K562 (cell line): ENCODE measurements at regions not wholly inside any gene's neighbourhood (a gene's known extent, or its start where the extent isn't known, plus 50 kb on each side); places are given as distances from the start of the nearest gene placed in this dataset.

Experiments used
- ATAC-seq: fragments of 200-7000 bp; cut with Tn5 transposase; 3 replicates; pipeline ENCODE4 v1.9.1; 2020; ENCODE audit warnings: moderate library complexity
- BruUV-seq: library from RNA; stranded (reverse); fragments of 400-500 nt; replicated peaks from 2 replicates; lab custom pipeline; 2021; lab: Mats Ljungman, UMichigan
- CTCF ChIA-PET: fragments of 300-600 bp; formaldehyde crosslinking; extraction: SDS; loops from one replicate; lab custom pipeline; 2021; ENCODE audit warnings: low intra/inter-chr PET ratio; lab: Yijun Ruan, JAX
- POLR2A ChIA-PET: fragments of 300-600, 350-650 bp; sonication (Branson Sonifier 250); formaldehyde crosslinking; extraction: SDS; loops from one replicate; lab custom pipeline; 2021; ENCODE audit warnings: antibody characterized with exemption, inconsistent platforms; lab: Yijun Ruan, JAX
- DNase-seq, 4 experiments: peaks; one replicate each; pipeline versions ENCODE4 v3.0.0 to v3.0.0-alpha.2; 2011 to 2018; ENCODE audit warnings: low spot score in 3 of 4, mixed read lengths in 3 of 4; ENCODE audit errors: extremely low read depth in 1 of 4
- FAIRE-seq: peaks from 2 replicates; lab custom pipeline; 2011; peaks lifted over from hg19 to GRCh38; lab: Jason Lieb, UNC
- H2AFZ ChIP-seq: 2 replicates; pipeline ENCODE4 v1.6.0; 2011; ENCODE audit warnings: low read depth, low read length, control low read depth, inconsistent platforms
- H3K27ac ChIP-seq: fragments of 200-600 bp; 3 replicates; pipeline ENCODE4 v1.8.0; 2011; ENCODE audit warnings: low read depth, mild to moderate bottlenecking, control low read depth, inconsistent platforms, low read length, moderate library complexity, mixed read lengths; ENCODE audit errors: extremely low read depth
- H3K27me3 ChIP-seq, 2 experiments: fragments of 300-600 bp in 1 of 2; 2 replicates in 1 of 2; 3 replicates in 1 of 2; pipeline versions ENCODE4 v1.6.0 to v1.8.0; 2011; ENCODE audit warnings: inconsistent platforms in 2 of 2, low read length in 2 of 2, mild to moderate bottlenecking in 1 of 2, mixed read lengths in 1 of 2, moderate library complexity in 1 of 2; ENCODE audit not compliant: control insufficient read depth in 2 of 2, insufficient read depth in 2 of 2
- H3K36me3 ChIP-seq: fragments of 300-600 bp; 3 replicates; pipeline ENCODE4 v1.8.0; 2011; ENCODE audit warnings: mild to moderate bottlenecking, low read length, inconsistent platforms; ENCODE audit not compliant: control insufficient read depth, insufficient read depth
- H3K4me1 ChIP-seq, 2 experiments: fragments of 200-600 bp in 1 of 2; replicated peaks in 1 of 2; 2 replicates in 1 of 2; 3 replicates in 1 of 2; pipeline versions ENCODE4 v1.5.1 to v1.8.0; 2011; ENCODE audit warnings: inconsistent platforms in 2 of 2, low read length in 2 of 2, mild to moderate bottlenecking in 1 of 2, mixed read lengths in 1 of 2, moderate library complexity in 1 of 2; ENCODE audit not compliant: control insufficient read depth in 2 of 2, insufficient read depth in 2 of 2
- H3K4me2 ChIP-seq: 2 replicates; pipeline ENCODE4 v1.6.1; 2011; ENCODE audit warnings: low read length, control low read depth, inconsistent platforms, mixed read lengths; ENCODE audit not compliant: insufficient read depth
- H3K4me3 ChIP-seq: fragments of 200-600 bp; sonication (generic), shearing (Covaris generic); 2 replicates; pipeline ENCODE4 v1.5.1; 2016; ENCODE audit warnings: control low read depth, inconsistent platforms
- H3K79me2 ChIP-seq: fragments of 200-600 bp; 3 replicates; pipeline ENCODE4 v1.8.0; 2011; ENCODE audit warnings: low read length, inconsistent platforms; ENCODE audit not compliant: control insufficient read depth, insufficient read depth
- H3K9ac ChIP-seq, 2 experiments: 2 replicates each; pipeline versions ENCODE4 v1.6.0 to v1.6.1; 2011; ENCODE audit warnings: low read depth in 2 of 2, low read length in 2 of 2, control low read depth in 1 of 2, inconsistent platforms in 1 of 2, mild to moderate bottlenecking in 1 of 2, mixed read lengths in 1 of 2; ENCODE audit not compliant: insufficient read depth in 1 of 2
- H3K9me1 ChIP-seq: one replicate; pipeline ENCODE4 v1.6.0; 2011; ENCODE audit warnings: inconsistent platforms, mild to moderate bottlenecking, low read length, moderate library complexity; ENCODE audit not compliant: control insufficient read depth, insufficient read depth
- H3K9me3 ChIP-seq: replicated peaks from 2 replicates; pipeline ENCODE4 v1.5.1; 2011; ENCODE audit warnings: low read depth, low read length, inconsistent platforms; ENCODE audit not compliant: control insufficient read depth, insufficient read depth
- H4K20me1 ChIP-seq: replicated peaks from 2 replicates; pipeline ENCODE4 v1.6.1; 2011; ENCODE audit warnings: low read length, inconsistent platforms, mixed read lengths; ENCODE audit not compliant: control insufficient read depth, insufficient read depth
- CREB3 ChIP-seq: fragments of 450-650 bp; conservative IDR thresholded peaks from 2 replicates; pipeline ENCODE4 v1.6.1; 2016; ENCODE audit warnings: missing genetic modification characterization, low read depth, mild to moderate bottlenecking, missing compliant biosample characterization, moderate library complexity
- PBX2 ChIP-seq, 2 experiments: IDR thresholded peaks in 1 of 2; conservative IDR thresholded peaks in 1 of 2; 2 replicates each; pipeline ENCODE4 v1.6.1; 2016; ENCODE audit warnings: low read depth in 2 of 2, mild to moderate bottlenecking in 1 of 2, missing compliant biosample characterization in 1 of 2, missing genetic modification characterization in 1 of 2, moderate library complexity in 1 of 2
- PML ChIP-seq: IDR thresholded peaks from 2 replicates; pipeline ENCODE4 v1.6.1; 2012; ENCODE audit warnings: low read length, inconsistent platforms
- SMARCE1 ChIP-seq: fragments of 450-650 bp; IDR thresholded peaks from 2 replicates; pipeline ENCODE4 v1.7.1; 2016; ENCODE audit warnings: mild to moderate bottlenecking
- XRCC5 ChIP-seq: fragments of 200-400 bp; formaldehyde crosslinking; IDR thresholded peaks from 2 replicates; pipeline ENCODE4 v1.6.1; 2017; ENCODE audit warnings: low read depth, mild to moderate bottlenecking, low read length
- ZNF512 ChIP-seq: IDR thresholded peaks from 2 replicates; pipeline ENCODE4 v1.6.1; 2016; ENCODE audit warnings: missing genetic modification characterization, missing compliant biosample characterization
- WGBS: fragments of 100-300 bp; shearing (Covaris generic); methylation state at CpG from one replicate; pipeline ENCODE4 v1.1.6; 2016; ENCODE audit warnings: low coverage, mixed read lengths; ENCODE audit not compliant: insufficient coverage; ENCODE audit errors: missing lambda C conversion rate; 5-methylcytosine and 5-hydroxymethylcytosine counted together
- in situ Hi-C: fragments of 300-500 bp; cut with MboI; formaldehyde crosslinking; loops from 4 replicates; pipeline ENCODE4 v1.15.0; 2018; ENCODE audit warnings: inconsistent platforms, mixed read lengths
- intact Hi-C: fragments of 100-400 bp; cut with micrococcal nuclease; formaldehyde crosslinking; loops from 2 replicates; pipeline ENCODE4 v1.14.2; 2022
- TF ChIP-seq, protein P1 (sequence below): fragments of 450-650 bp; conservative IDR thresholded peaks from 2 replicates; pipeline ENCODE4 v1.6.1; 2016; ENCODE audit warnings: missing genetic modification characterization, low read depth, mild to moderate bottlenecking, control low read depth, missing compliant biosample characterization
- TF ChIP-seq, protein P2 (sequence below): fragments of 250-450 bp; sonication (Bioruptor Pico); IDR thresholded peaks from 2 replicates; pipeline ENCODE4 v1.4.0; 2020; ENCODE audit warnings: mild to moderate bottlenecking, moderate library complexity
- TF ChIP-seq, protein P3 (sequence below): sonication (generic); formaldehyde crosslinking; IDR thresholded peaks from 2 replicates; pipeline ENCODE4 v1.8.1; 2023; ENCODE audit warnings: mild to moderate bottlenecking, missing genetic modification reagents

- no peak overlapping the region for H3K4me2 ChIP-seq
- H2AFZ ChIP-seq = no peak overlapping the region
- in situ Hi-C loops (no loop called here), intact Hi-C loops (no loop called here)
- no peaks in the 10 kb centered on the region for H3K36me3 ChIP-seq
- no peak overlapping the region for H3K9ac ChIP-seq
- ChIA-PET POLR2A (no interaction called here), CTCF (no interaction called here)
- H3K9me1 ChIP-seq = no peaks in the 10 kb centered on the region
- ATAC-seq (no peak), FAIRE-seq (no peak), DNase-seq (no peak)
- H3K9me3 ChIP-seq = no peaks in the 10 kb centered on the region
- no peaks in the 10 kb centered on the region for H4K20me1 ChIP-seq
- H3K4me1 ChIP-seq = no peaks in the 10 kb centered on the region
- no peak overlapping the region for H3K4me3 ChIP-seq
- H3K27ac ChIP-seq = no peak overlapping the region
- 0% methylated on average over 1 of the region's 1 CpG for WGBS
- BruUV-seq = no TSS peak
- H3K27me3 ChIP-seq = no peaks in the 10 kb centered on the region
- H3K79me2 ChIP-seq = no peaks in the 10 kb centered on the region
- TF ChIP-seq XRCC5 (no peak), ZNF512 (no peak), SMARCE1 (no peak), PBX2 (CRISPR knock-in tag; IDR thresholded peaks at IDR 0.05; ENCODE audit: low read depth) (no peak), PBX2 (tag; conservative IDR thresholded peaks at IDR 0.05; ENCODE audit: low read depth) (no peak), PML (no peak), CREB3 (tag) (no peak)
- TF ChIP-seq, protein P1, sequence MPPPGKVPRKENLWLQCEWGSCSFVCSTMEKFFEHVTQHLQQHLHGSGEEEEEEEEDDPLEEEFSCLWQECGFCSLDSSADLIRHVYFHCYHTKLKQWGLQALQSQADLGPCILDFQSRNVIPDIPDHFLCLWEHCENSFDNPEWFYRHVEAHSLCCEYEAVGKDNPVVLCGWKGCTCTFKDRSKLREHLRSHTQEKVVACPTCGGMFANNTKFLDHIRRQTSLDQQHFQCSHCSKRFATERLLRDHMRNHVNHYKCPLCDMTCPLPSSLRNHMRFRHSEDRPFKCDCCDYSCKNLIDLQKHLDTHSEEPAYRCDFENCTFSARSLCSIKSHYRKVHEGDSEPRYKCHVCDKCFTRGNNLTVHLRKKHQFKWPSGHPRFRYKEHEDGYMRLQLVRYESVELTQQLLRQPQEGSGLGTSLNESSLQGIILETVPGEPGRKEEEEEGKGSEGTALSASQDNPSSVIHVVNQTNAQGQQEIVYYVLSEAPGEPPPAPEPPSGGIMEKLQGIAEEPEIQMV (tag) = no peak
- TF ChIP-seq, protein P2, sequence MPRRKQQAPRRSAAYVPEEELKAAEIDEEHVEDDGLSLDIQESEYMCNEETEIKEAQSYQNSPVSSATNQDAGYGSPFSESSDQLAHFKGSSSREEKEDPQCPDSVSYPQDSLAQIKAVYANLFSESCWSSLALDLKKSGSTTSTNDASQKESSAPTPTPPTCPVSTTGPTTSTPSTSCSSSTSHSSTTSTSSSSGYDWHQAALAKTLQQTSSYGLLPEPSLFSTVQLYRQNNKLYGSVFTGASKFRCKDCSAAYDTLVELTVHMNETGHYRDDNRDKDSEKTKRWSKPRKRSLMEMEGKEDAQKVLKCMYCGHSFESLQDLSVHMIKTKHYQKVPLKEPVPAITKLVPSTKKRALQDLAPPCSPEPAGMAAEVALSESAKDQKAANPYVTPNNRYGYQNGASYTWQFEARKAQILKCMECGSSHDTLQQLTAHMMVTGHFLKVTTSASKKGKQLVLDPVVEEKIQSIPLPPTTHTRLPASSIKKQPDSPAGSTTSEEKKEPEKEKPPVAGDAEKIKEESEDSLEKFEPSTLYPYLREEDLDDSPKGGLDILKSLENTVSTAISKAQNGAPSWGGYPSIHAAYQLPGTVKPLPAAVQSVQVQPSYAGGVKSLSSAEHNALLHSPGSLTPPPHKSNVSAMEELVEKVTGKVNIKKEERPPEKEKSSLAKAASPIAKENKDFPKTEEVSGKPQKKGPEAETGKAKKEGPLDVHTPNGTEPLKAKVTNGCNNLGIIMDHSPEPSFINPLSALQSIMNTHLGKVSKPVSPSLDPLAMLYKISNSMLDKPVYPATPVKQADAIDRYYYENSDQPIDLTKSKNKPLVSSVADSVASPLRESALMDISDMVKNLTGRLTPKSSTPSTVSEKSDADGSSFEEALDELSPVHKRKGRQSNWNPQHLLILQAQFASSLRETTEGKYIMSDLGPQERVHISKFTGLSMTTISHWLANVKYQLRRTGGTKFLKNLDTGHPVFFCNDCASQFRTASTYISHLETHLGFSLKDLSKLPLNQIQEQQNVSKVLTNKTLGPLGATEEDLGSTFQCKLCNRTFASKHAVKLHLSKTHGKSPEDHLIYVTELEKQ (CRISPR knock-in tag) = no peak
- TF ChIP-seq, protein P3, sequence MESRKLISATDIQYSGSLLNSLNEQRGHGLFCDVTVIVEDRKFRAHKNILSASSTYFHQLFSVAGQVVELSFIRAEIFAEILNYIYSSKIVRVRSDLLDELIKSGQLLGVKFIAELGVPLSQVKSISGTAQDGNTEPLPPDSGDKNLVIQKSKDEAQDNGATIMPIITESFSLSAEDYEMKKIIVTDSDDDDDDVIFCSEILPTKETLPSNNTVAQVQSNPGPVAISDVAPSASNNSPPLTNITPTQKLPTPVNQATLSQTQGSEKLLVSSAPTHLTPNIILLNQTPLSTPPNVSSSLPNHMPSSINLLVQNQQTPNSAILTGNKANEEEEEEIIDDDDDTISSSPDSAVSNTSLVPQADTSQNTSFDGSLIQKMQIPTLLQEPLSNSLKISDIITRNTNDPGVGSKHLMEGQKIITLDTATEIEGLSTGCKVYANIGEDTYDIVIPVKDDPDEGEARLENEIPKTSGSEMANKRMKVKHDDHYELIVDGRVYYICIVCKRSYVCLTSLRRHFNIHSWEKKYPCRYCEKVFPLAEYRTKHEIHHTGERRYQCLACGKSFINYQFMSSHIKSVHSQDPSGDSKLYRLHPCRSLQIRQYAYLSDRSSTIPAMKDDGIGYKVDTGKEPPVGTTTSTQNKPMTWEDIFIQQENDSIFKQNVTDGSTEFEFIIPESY = no peak
Observed at GRCh38 chr14:82520765-82521164, 987.1 kb upstream of the SEL1L start.
